H1 (cell line): ENCODE measurements at regions not wholly inside any gene's neighbourhood (a gene's known extent, or its start where the extent isn't known, plus 50 kb on each side); places are given as distances from the start of the nearest gene placed in this dataset.

Experiments
- CTCF ChIA-PET: fragments of 300-600 bp; sonication (Branson Sonifier 250); formaldehyde crosslinking; loops from one replicate; lab custom pipeline; 2021; ENCODE audit not compliant: partially characterized antibody; lab: Charles Lee
- POLR2A ChIA-PET: fragments of 300-600 bp; sonication (Branson Sonifier 250); formaldehyde crosslinking; loops from one replicate; lab custom pipeline; 2021; ENCODE audit warnings: inconsistent platforms; ENCODE audit not compliant: partially characterized antibody; lab: Charles Lee
- DNase-seq, 2 experiments: peaks; one replicate each; pipeline versions ENCODE4 v3.0.0 to v3.0.0-alpha.2; 2010 to 2022; ENCODE audit warnings: low spot score in 2 of 2, low read depth in 1 of 2, mixed read lengths in 1 of 2
- FAIRE-seq: peaks from 2 replicates; lab custom pipeline; 2011; peaks lifted over from hg19 to GRCh38; lab: Jason Lieb, UNC
- H2AFZ ChIP-seq: 2 replicates; pipeline ENCODE4 v1.8.1; 2012; ENCODE audit warnings: low read length, inconsistent platforms
- H2AK5ac ChIP-seq: 2 replicates; pipeline ENCODE4 v1.6.1; 2013; ENCODE audit warnings: low read depth, low read length
- H2BK120ac ChIP-seq: replicated peaks from 2 replicates; pipeline ENCODE3; 2013; ENCODE audit warnings: low read depth, low read length, inconsistent platforms
- H2BK12ac ChIP-seq: 2 replicates; pipeline ENCODE4 v1.6.1; 2013; ENCODE audit warnings: low read depth, low read length
- H2BK15ac ChIP-seq: 2 replicates; pipeline ENCODE4 v1.6.1; 2013; ENCODE audit warnings: low read length
- H2BK20ac ChIP-seq: 2 replicates; pipeline ENCODE4 v1.6.1; 2013; ENCODE audit warnings: low read length
- H2BK5ac ChIP-seq: 2 replicates; pipeline ENCODE4 v1.6.1; 2013; ENCODE audit warnings: low read depth, low read length
- H3K14ac ChIP-seq: 2 replicates; pipeline ENCODE4 v1.6.1; 2013; ENCODE audit warnings: inconsistent platforms; ENCODE audit not compliant: insufficient read length
- H3K18ac ChIP-seq: 2 replicates; pipeline ENCODE4 v1.6.1; 2013; ENCODE audit warnings: low read length; ENCODE audit errors: extremely low read depth
- H3K23ac ChIP-seq: 2 replicates; pipeline ENCODE4 v1.6.1; 2013; ENCODE audit warnings: inconsistent platforms; ENCODE audit not compliant: insufficient read length
- H3K23me2 ChIP-seq: 2 replicates; pipeline ENCODE4 v1.6.1; 2013; ENCODE audit warnings: low read depth, low read length
- H3K27ac ChIP-seq: 2 replicates; pipeline ENCODE4 v1.6.1; 2011; ENCODE audit warnings: low read depth, low read length, inconsistent platforms
- H3K27me3 ChIP-seq, 4 experiments: replicated peaks in 1 of 4; 1 replicate in 1 of 4; 2 replicates in 3 of 4; pipeline versions ENCODE4 v1.6.1 to v1.8.1; 2011 to 2013; ENCODE audit warnings: low read length in 3 of 4, mild to moderate bottlenecking in 3 of 4, inconsistent platforms in 2 of 4, mixed read lengths in 2 of 4, moderate library complexity in 1 of 4; ENCODE audit not compliant: control insufficient read depth in 3 of 4, insufficient read depth in 3 of 4; ENCODE audit errors: extremely low read depth in 1 of 4
- H3K36me3 ChIP-seq, 4 experiments: 2 replicates each; pipeline versions ENCODE4 v1.6.1 to v1.8.1; 2011 to 2013; ENCODE audit warnings: mild to moderate bottlenecking in 4 of 4, low read length in 3 of 4, moderate library complexity in 2 of 4, control low read depth in 1 of 4, inconsistent platforms in 1 of 4; ENCODE audit not compliant: insufficient read depth in 4 of 4, control insufficient read depth in 2 of 4
- H3K4ac ChIP-seq: replicated peaks from 2 replicates; pipeline ENCODE3; 2013; ENCODE audit warnings: low read length, low read depth, mixed read lengths, inconsistent platforms; ENCODE audit not compliant: insufficient read length
- H3K4me1 ChIP-seq, 4 experiments: replicated peaks in 1 of 4; 1 replicate in 1 of 4; 2 replicates in 3 of 4; pipeline versions ENCODE4 v1.6.1 to v1.8.1; 2011 to 2013; ENCODE audit warnings: low read length in 3 of 4, inconsistent platforms in 2 of 4, mixed read lengths in 1 of 4; ENCODE audit not compliant: insufficient read depth in 4 of 4, control insufficient read depth in 3 of 4
- H3K4me2 ChIP-seq, 2 experiments: 2 replicates each; pipeline versions ENCODE4 v1.6.1 to v1.8.1; 2011 to 2013; ENCODE audit warnings: low read depth in 2 of 2, low read length in 2 of 2, control low read depth in 1 of 2, inconsistent platforms in 1 of 2, mild to moderate bottlenecking in 1 of 2; ENCODE audit not compliant: insufficient read depth in 1 of 2
- H3K4me3 ChIP-seq, 4 experiments: fragments of 200-600, 300-600 bp in 1 of 4; sonication (generic), shearing (Covaris generic), sonication (Bioruptor Twin) in 1 of 4; 2 replicates each; pipeline versions ENCODE4 v1.5.1 to v1.8.1; 2011 to 2016; ENCODE audit warnings: low read length in 4 of 4, low read depth in 3 of 4, control low read depth in 2 of 4, inconsistent platforms in 2 of 4, mild to moderate bottlenecking in 2 of 4, mixed read lengths in 1 of 4, moderate library complexity in 1 of 4; ENCODE audit not compliant: insufficient read depth in 2 of 4; ENCODE audit errors: extremely low read depth in 1 of 4
- H3K56ac ChIP-seq: replicated peaks from 2 replicates; pipeline ENCODE3; 2013; ENCODE audit warnings: low read depth, mild to moderate bottlenecking, mixed read lengths, low read length, inconsistent platforms; ENCODE audit not compliant: insufficient read length
- H3K79me1 ChIP-seq: 2 replicates; pipeline ENCODE4 v1.6.1; 2013; ENCODE audit warnings: low read depth, low read length, control low read depth
- H3K79me2 ChIP-seq, 2 experiments: 2 replicates each; pipeline versions ENCODE4 v1.6.1 to v1.8.1; 2012 to 2013; ENCODE audit warnings: low read length in 2 of 2, mild to moderate bottlenecking in 2 of 2, inconsistent platforms in 1 of 2; ENCODE audit not compliant: insufficient read depth in 2 of 2, control insufficient read depth in 1 of 2
- H3K9ac ChIP-seq, 4 experiments: replicated peaks in 1 of 4; 1 replicate in 1 of 4; 2 replicates in 3 of 4; pipeline versions ENCODE4 v1.6.1 to v1.8.1; 2011 to 2013; ENCODE audit warnings: low read depth in 3 of 4, low read length in 3 of 4, control low read depth in 2 of 4, mild to moderate bottlenecking in 2 of 4, moderate library complexity in 2 of 4, inconsistent platforms in 1 of 4; ENCODE audit errors: extremely low read depth in 1 of 4
- H3K9me3 ChIP-seq, 2 experiments: 2 replicates each; pipeline versions ENCODE4 v1.6.1 to v1.8.1; 2012 to 2013; ENCODE audit warnings: mild to moderate bottlenecking in 2 of 2, moderate library complexity in 2 of 2, control low read depth in 1 of 2, inconsistent platforms in 1 of 2, low read depth in 1 of 2, low read length in 1 of 2, mixed read lengths in 1 of 2; ENCODE audit not compliant: insufficient read depth in 2 of 2
- H4K20me1 ChIP-seq, 2 experiments: replicated peaks in 1 of 2; 2 replicates each; pipeline versions ENCODE3 to v1.8.1; 2011 to 2013; ENCODE audit warnings: inconsistent platforms in 2 of 2, low read length in 2 of 2, mild to moderate bottlenecking in 1 of 2; ENCODE audit not compliant: insufficient read depth in 2 of 2, control insufficient read depth in 1 of 2
- H4K5ac ChIP-seq: 2 replicates; pipeline ENCODE4 v1.6.1; 2013; ENCODE audit warnings: low read length, low read depth, mixed read lengths, inconsistent platforms; ENCODE audit not compliant: insufficient read length
- H4K8ac ChIP-seq: 2 replicates; pipeline ENCODE4 v1.8.0; 2013; ENCODE audit warnings: mild to moderate bottlenecking, moderate library complexity, low read length, inconsistent platforms; ENCODE audit not compliant: insufficient read depth; ENCODE audit errors: extremely low read depth
- H4K91ac ChIP-seq: replicated peaks from 2 replicates; pipeline ENCODE3; 2013; ENCODE audit warnings: low read length, mixed read lengths, inconsistent platforms; ENCODE audit not compliant: insufficient read length
- ATF2 ChIP-seq: IDR thresholded peaks from 2 replicates; pipeline ENCODE4 v1.6.1; 2012; ENCODE audit warnings: low read length, inconsistent platforms
- CBX8 ChIP-seq: fragments of 300-800, 300-1000 bp; sonication (generic); IDR thresholded peaks from 2 replicates; pipeline ENCODE4 v1.7.1; 2016; ENCODE audit warnings: low read depth, low read length, borderline replicate concordance
- CEBPB ChIP-seq: IDR thresholded peaks from 2 replicates; pipeline ENCODE4 v1.6.1; 2012; ENCODE audit warnings: low read depth, low read length
- CHD2 ChIP-seq: IDR thresholded peaks from 2 replicates; pipeline ENCODE4 v1.6.1; 2012; ENCODE audit warnings: low read length, improper control_type of control experiment
- JUN ChIP-seq: IDR thresholded peaks from 2 replicates; pipeline ENCODE4 v1.6.1; 2011; ENCODE audit warnings: low read depth, mild to moderate bottlenecking, improper control_type of control experiment, low read length
- NANOG ChIP-seq: IDR thresholded peaks from 2 replicates; pipeline ENCODE4 v1.6.1; 2011; ENCODE audit warnings: low read length, low read depth, mild to moderate bottlenecking, inconsistent platforms; ENCODE audit not compliant: insufficient read depth, poor library complexity, severe bottlenecking
- PHF8 ChIP-seq: fragments of 200-600 bp; sonication (generic); conservative IDR thresholded peaks from 2 replicates; pipeline ENCODE4 v1.7.1; 2012; ENCODE audit warnings: low read depth, mild to moderate bottlenecking, inconsistent platforms, low read length, moderate library complexity
- POLR2AphosphoS5 ChIP-seq: IDR thresholded peaks from 2 replicates; pipeline ENCODE4 v1.6.1; 2011; ENCODE audit warnings: low read depth, low read length
- SAP30 ChIP-seq: fragments of 300-600 bp; sonication (generic); IDR thresholded peaks from 2 replicates; pipeline ENCODE4 v1.7.1; 2012; ENCODE audit warnings: low read length, moderate library complexity, mild to moderate bottlenecking, inconsistent platforms; ENCODE audit not compliant: insufficient read depth, insufficient replicate concordance
- SIX5 ChIP-seq: IDR thresholded peaks from 2 replicates; pipeline ENCODE4 v1.6.1; 2011; ENCODE audit warnings: mild to moderate bottlenecking, low read depth, low read length
- TAF1 ChIP-seq: IDR thresholded peaks from 2 replicates; pipeline ENCODE4 v1.6.1; 2011; ENCODE audit warnings: mild to moderate bottlenecking, low read depth, low read length

GRCh38 chr2:156756516-156756915, 320.3 kb downstream of the GPD2 start:
- no peak overlapping the region for H3K56ac ChIP-seq
- ChIA-PET POLR2A (no interaction called here), CTCF (no interaction called here)
- no peak overlapping the region for H3K4me2 ChIP-seq
- no peak overlapping the region for H4K91ac ChIP-seq
- H2BK12ac ChIP-seq, result no peak overlapping the region
- H3K79me1 ChIP-seq, result no peaks in the 10 kb centered on the region
- no peak overlapping the region for H4K5ac ChIP-seq
- no peak overlapping the region for H3K27ac ChIP-seq
- no peak overlapping the region for H2AK5ac ChIP-seq
- no peaks in the 10 kb centered on the region for H3K4me1 ChIP-seq
- TF ChIP-seq CHD2 (no peak), CEBPB (no peak), CBX8 (no peak), SIX5 (no peak), ATF2 (no peak), NANOG (no peak), PHF8 (no peak), SAP30 (no peak), JUN (no peak), POLR2AphosphoS5 (no peak), TAF1 (no peak)
- TF ChIP-seq, all 59 proteins: peak for 0
- Histone ChIP-seq H4K8ac (no peak overlapping the region), H3K79me2 (no peaks in the 10 kb centered on the region), H2BK15ac (no peak overlapping the region), H3K9ac (no peak overlapping the region), H4K20me1 (no peaks in the 10 kb centered on the region), H3K4ac (no peak overlapping the region), H3K23ac (no peak overlapping the region), H2AFZ (no peak overlapping the region), H3K14ac (no peak overlapping the region), H3K23me2 (no peaks in the 10 kb centered on the region), H3K18ac (no peak overlapping the region), H3K36me3 (no peaks in the 10 kb centered on the region), H3K27me3 (no peaks in the 10 kb centered on the region), H2BK120ac (no peak overlapping the region), H3K9me3 (no peaks in the 10 kb centered on the region), H2BK20ac (no peak overlapping the region), H2BK5ac (no peak overlapping the region), H3K4me3 (no peak overlapping the region)
- DNase-seq (no peak), FAIRE-seq (no peak)
